A549 (cell line): ENCODE measurements at regions not wholly inside any gene's neighbourhood (a gene's known extent, or its start where the extent isn't known, plus 50 kb on each side); places are given as distances from the start of the nearest gene placed in this dataset.

ENCODE experiments used
- ATAC-seq, 2 experiments: fragments of 200-7000 bp in 1 of 2; fragments of >200 bp in 1 of 2; cut with Nextera tagmentation in 1 of 2; cut with Tn5 transposase in 1 of 2; 3 replicates each; pipeline versions ENCODE4 v1.8.0 to v1.9.1; 2018 to 2020; ENCODE audit warnings: mild to moderate bottlenecking in 1 of 2, moderate library complexity in 1 of 2
- CTCF ChIA-PET: fragments of 300-600 bp; sonication (Branson Sonifier 250); formaldehyde crosslinking; extraction: SDS; loops from one replicate; lab custom pipeline; 2021; ENCODE audit warnings: antibody characterized with exemption, inconsistent platforms; lab: Yijun Ruan, JAX
- POLR2A ChIA-PET: fragments of 350-600 bp; formaldehyde crosslinking; extraction: SDS; loops from one replicate; lab custom pipeline; 2021; ENCODE audit warnings: antibody characterized with exemption, inconsistent platforms; lab: Yijun Ruan, JAX
- DNase-seq, 2 experiments: peaks; one replicate each; pipeline versions ENCODE4 v3.0.0 to v3.0.0-alpha.2; 2011 to 2016; ENCODE audit warnings: low read depth in 1 of 2, low spot score in 1 of 2
- FAIRE-seq: peaks from 2 replicates; lab custom pipeline; 2011; peaks lifted over from hg19 to GRCh38; lab: Jason Lieb, UNC
- H3K27ac ChIP-seq, 2 experiments: fragments of >200 bp; sonication (Bioruptor Twin); formaldehyde crosslinking; 3 replicates each; pipeline ENCODE4 v1.5.1; 2016 to 2017
- H3K4me1 ChIP-seq: fragments of >200 bp; sonication (Bioruptor Twin); formaldehyde crosslinking; 3 replicates; pipeline ENCODE4 v1.6.1; 2016
- H3K4me2 ChIP-seq: fragments of >200 bp; sonication (Bioruptor Twin); formaldehyde crosslinking; 3 replicates; pipeline ENCODE4 v1.6.1; 2016
- H3K4me3 ChIP-seq: fragments of >200 bp; sonication (Bioruptor Twin); formaldehyde crosslinking; 3 replicates; pipeline ENCODE4 v1.5.1; 2016
- H3K9me3 ChIP-seq: fragments of >200 bp; sonication (Bioruptor Twin); formaldehyde crosslinking; 3 replicates; pipeline ENCODE4 v1.6.1; 2016
- BCL3 ChIP-seq: fragments of >200 bp; sonication (Bioruptor Twin); formaldehyde crosslinking; IDR thresholded peaks from 3 replicates; pipeline ENCODE4 v1.6.1; 2016
- BHLHE40 ChIP-seq: IDR thresholded peaks from 2 replicates; pipeline ENCODE4 v1.6.1; 2012; ENCODE audit warnings: low read depth, low read length, inconsistent platforms
- CBX8 ChIP-seq: fragments of 200-600 bp; sonication (generic); IDR thresholded peaks from 2 replicates; pipeline ENCODE4 v1.6.1; 2016
- ELK1 ChIP-seq: fragments of 150-350 bp; IDR thresholded peaks from 2 replicates; pipeline ENCODE4 v1.6.1; 2014; ENCODE audit warnings: low read depth, mild to moderate bottlenecking, low read length
- FOSB ChIP-seq: fragments of 250-450 bp; sonication (Bioruptor Pico); IDR thresholded peaks from 2 replicates; pipeline ENCODE4 v1.5.0; 2020; ENCODE audit warnings: mild to moderate bottlenecking, moderate library complexity
- FOSL2 ChIP-seq, 2 experiments: fragments of 450-650 bp in 1 of 2; fragments of >200 bp in 1 of 2; sonication (Bioruptor Twin) in 1 of 2; formaldehyde crosslinking; IDR thresholded peaks; 2 replicates each; pipeline versions ENCODE4 v1.5.0 to v1.6.1; 2016 to 2020; ENCODE audit warnings: mild to moderate bottlenecking in 1 of 2, moderate library complexity in 1 of 2
- FOXS1 ChIP-seq: fragments of 250-450 bp; sonication (Bioruptor Pico); IDR thresholded peaks from 2 replicates; pipeline ENCODE4 v1.5.0; 2020; ENCODE audit warnings: mild to moderate bottlenecking, moderate library complexity
- HOXB5 ChIP-seq: fragments of 250-450 bp; sonication (Bioruptor Pico); IDR thresholded peaks from 2 replicates; pipeline ENCODE4 v1.5.0; 2020; ENCODE audit warnings: mild to moderate bottlenecking, moderate library complexity
- JUN ChIP-seq, 2 experiments: fragments of >200 bp; sonication (Bioruptor Twin); formaldehyde crosslinking; IDR thresholded peaks; 2 replicates in 1 of 2; 3 replicates in 1 of 2; pipeline ENCODE4 v1.6.1; 2016 to 2017
- KDM1A ChIP-seq: fragments of 200-600 bp; sonication (generic); IDR thresholded peaks from 2 replicates; pipeline ENCODE4 v1.6.1; 2016; ENCODE audit warnings: low read depth, mild to moderate bottlenecking
- KDM5A ChIP-seq: fragments of 200-600 bp; sonication (generic); IDR thresholded peaks from 2 replicates; pipeline ENCODE4 v1.6.1; 2016; ENCODE audit warnings: antibody characterized with exemption, mild to moderate bottlenecking
- MAFK ChIP-seq: fragments of 450-650 bp; IDR thresholded peaks from 2 replicates; pipeline ENCODE4 v1.6.1; 2014; ENCODE audit not compliant: partially characterized antibody
- MYC ChIP-seq: IDR thresholded peaks from 2 replicates; pipeline ENCODE4 v1.6.1; 2012; ENCODE audit warnings: mild to moderate bottlenecking, inconsistent platforms, low read length, improper control_type of control experiment, borderline replicate concordance
- NR3C1 ChIP-seq: fragments of >200 bp; sonication (Bioruptor Twin); formaldehyde crosslinking; IDR thresholded peaks from 3 replicates; pipeline ENCODE4 v1.6.1; 2017
- PHF8 ChIP-seq: fragments of 200-600 bp; sonication (generic); IDR thresholded peaks from 2 replicates; pipeline ENCODE4 v1.6.1; 2016; ENCODE audit warnings: low read depth, mild to moderate bottlenecking, antibody characterized with exemption, moderate library complexity, borderline replicate concordance
- POLR2A ChIP-seq: IDR thresholded peaks from 2 replicates; pipeline ENCODE4 v1.6.1; 2012; ENCODE audit warnings: mild to moderate bottlenecking, low read length
- POLR2AphosphoS2 ChIP-seq: conservative IDR thresholded peaks from 2 replicates; pipeline ENCODE4 v1.6.1; 2012; ENCODE audit warnings: low read length, improper control_type of control experiment, inconsistent platforms
- RAD21 ChIP-seq, 2 experiments: fragments of >200 bp in 1 of 2; sonication (Bioruptor Twin) in 1 of 2; formaldehyde crosslinking in 1 of 2; IDR thresholded peaks in 1 of 2; conservative IDR thresholded peaks in 1 of 2; 2 replicates in 1 of 2; 3 replicates in 1 of 2; pipeline ENCODE4 v1.6.1; 2012 to 2018; ENCODE audit warnings: inconsistent platforms in 1 of 2
- RARB ChIP-seq: fragments of 250-450 bp; sonication (Bioruptor Pico); IDR thresholded peaks from 2 replicates; pipeline ENCODE4 v1.8.0; 2021; ENCODE audit warnings: mild to moderate bottlenecking, moderate library complexity
- RFX5 ChIP-seq: fragments of 450-650 bp; IDR thresholded peaks from 2 replicates; pipeline ENCODE4 v1.7.1; 2014; ENCODE audit warnings: antibody characterized with exemption, mild to moderate bottlenecking, moderate library complexity
- RNF2 ChIP-seq: fragments of 200-600 bp; sonication (generic); IDR thresholded peaks from 2 replicates; pipeline ENCODE4 v1.6.1; 2016; ENCODE audit warnings: low read depth, mild to moderate bottlenecking, antibody characterized with exemption, moderate library complexity, borderline replicate concordance
- USF2 ChIP-seq: fragments of 450-650 bp; IDR thresholded peaks from 2 replicates; pipeline ENCODE4 v1.6.1; 2014; ENCODE audit warnings: antibody characterized with exemption
- ZC3H11A ChIP-seq: fragments of 450-650 bp; IDR thresholded peaks from 2 replicates; pipeline ENCODE4 v1.6.1; 2014; ENCODE audit warnings: antibody characterized with exemption, mild to moderate bottlenecking
- WGBS: methylation state at CpG from one replicate; pipeline ENCODE4 v1.1.6; 2017; ENCODE audit errors: missing lambda C conversion rate; 5-methylcytosine and 5-hydroxymethylcytosine counted together
- TF ChIP-seq, protein P1 (sequence below): fragments of >200 bp; sonication (Bioruptor Twin); formaldehyde crosslinking; IDR thresholded peaks from 3 replicates; pipeline ENCODE4 v1.5.1; 2016
- TF ChIP-seq, protein P2 (sequence below): IDR thresholded peaks from 2 replicates; pipeline ENCODE4 v1.6.1; 2012

GRCh38 chr3:8237893-8238292 is 263.7 kb upstream of the LMCD1 start (continued):
- TF ChIP-seq ELK1 (no peak), PHF8 (no peak), FOXS1 (no peak), MYC (no peak), KDM1A (no peak), HOXB5 (CRISPR knock-in tag) (no peak), POLR2A (no peak), KDM5A (no peak), USF2 (no peak), POLR2AphosphoS2 (no peak), RARB (no peak)

DNA sequence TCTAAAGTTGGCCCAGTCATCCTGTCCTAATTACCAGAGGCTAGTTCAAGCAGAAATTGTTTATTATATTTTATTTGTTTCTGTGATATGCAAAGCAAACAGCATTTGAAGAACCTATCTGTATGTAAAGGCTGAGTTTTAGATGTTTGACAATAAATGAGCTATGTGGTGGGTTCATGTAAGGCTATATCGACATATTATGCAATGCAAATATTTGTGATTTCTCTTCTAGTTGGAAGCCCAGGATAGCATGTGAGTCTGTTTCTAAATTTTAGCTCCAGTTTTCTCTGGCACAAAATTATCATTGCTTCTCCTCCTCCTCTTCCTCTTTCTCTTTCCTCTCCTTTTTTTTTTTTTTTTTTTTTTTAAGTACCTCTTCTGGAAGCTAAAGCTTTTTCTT is 263.2 kb upstream of the LMCD1 start:
- H3K4me1 ChIP-seq, result no peaks in the 10 kb centered on the region

DNA sequence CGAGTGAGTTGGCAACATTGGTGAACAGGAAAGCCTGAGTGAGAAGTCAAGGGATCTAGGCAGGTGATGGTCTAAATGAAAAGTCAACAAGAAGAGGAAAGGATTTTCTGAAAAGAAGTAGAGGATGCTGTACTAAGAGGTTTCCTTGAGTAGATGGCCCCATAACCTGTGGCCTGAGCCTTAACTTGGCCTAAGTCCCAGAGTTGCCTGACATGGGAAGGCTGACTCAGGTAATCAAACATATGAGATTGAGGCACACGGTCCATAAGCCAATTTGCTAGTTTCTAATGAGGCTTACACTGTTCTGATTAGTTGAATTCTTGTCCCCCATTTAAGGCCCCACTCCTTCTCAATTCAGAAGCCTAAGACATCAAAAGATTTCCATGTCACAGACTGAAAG is 262.5 kb upstream of the LMCD1 start:
- Histone ChIP-seq H3K4me2 (no peak overlapping the region), H3K4me1 (no peaks in the 10 kb centered on the region), H3K27ac (no peak overlapping the region), H3K9me3 (no peaks in the 10 kb centered on the region), H3K4me3 (no peak overlapping the region)
- ChIA-PET POLR2A (no interaction called here), CTCF (interaction anchor here (0.7 to 1.6 kb wide), 8 partner anchors 10 to 42 kb away, joined by 3 to 9 read pairs (median 4); no protein-coding TSS in a partner anchor)
- no peak for ATAC-seq
- no peak for DNase-seq
- WGBS, result 49% methylated on average over 2 of the region's 2 CpGs
- no peak for TF ChIP-seq FOSL2 (IDR thresholded peaks at IDR 0.05)
- no peak for TF ChIP-seq FOSL2 (CRISPR knock-in tag; IDR thresholded peaks at IDR 0.05)
- TF ChIP-seq BCL3, result no peak
- TF ChIP-seq KDM5A, result no peak
- TF ChIP-seq FOSB (CRISPR knock-in tag), result no peak
- TF ChIP-seq MYC, result no peak
- no peak for TF ChIP-seq RNF2
- TF ChIP-seq CBX8, result no peak
- no peak for TF ChIP-seq ZC3H11A
- no peak for TF ChIP-seq JUN (IDR thresholded peaks at IDR 0.05)
- TF ChIP-seq KDM1A, result no peak
- no peak for TF ChIP-seq NR3C1
- no peak for TF ChIP-seq RFX5
- TF ChIP-seq POLR2A, result no peak
- TF ChIP-seq BHLHE40, result no peak
- no peak for TF ChIP-seq MAFK
- TF ChIP-seq RAD21 (conservative IDR thresholded peaks at IDR 0.05 in 1 of 2, IDR thresholded peaks at IDR 0.05 in 1 of 2), result no peak
- TF ChIP-seq, all 56 proteins: peak for 0
- no peak for FAIRE-seq

More for the DNA sequence above, 263.2 kb upstream of the LMCD1 start:
- H3K4me3 ChIP-seq, result no peak overlapping the region
- FAIRE-seq (no peak), ATAC-seq (no peak), DNase-seq (no peak)
- ChIA-PET CTCF (interaction anchor here (0.7 to 1.4 kb wide), 4 partner anchors 19 to 86 kb away, joined by 3 to 4 read pairs (median 3); no protein-coding TSS in a partner anchor), POLR2A (no interaction called here)
- 23% methylated on average over 1 of the region's 1 CpG for WGBS
- TF ChIP-seq ZC3H11A, result no peak
- TF ChIP-seq, protein P1, sequence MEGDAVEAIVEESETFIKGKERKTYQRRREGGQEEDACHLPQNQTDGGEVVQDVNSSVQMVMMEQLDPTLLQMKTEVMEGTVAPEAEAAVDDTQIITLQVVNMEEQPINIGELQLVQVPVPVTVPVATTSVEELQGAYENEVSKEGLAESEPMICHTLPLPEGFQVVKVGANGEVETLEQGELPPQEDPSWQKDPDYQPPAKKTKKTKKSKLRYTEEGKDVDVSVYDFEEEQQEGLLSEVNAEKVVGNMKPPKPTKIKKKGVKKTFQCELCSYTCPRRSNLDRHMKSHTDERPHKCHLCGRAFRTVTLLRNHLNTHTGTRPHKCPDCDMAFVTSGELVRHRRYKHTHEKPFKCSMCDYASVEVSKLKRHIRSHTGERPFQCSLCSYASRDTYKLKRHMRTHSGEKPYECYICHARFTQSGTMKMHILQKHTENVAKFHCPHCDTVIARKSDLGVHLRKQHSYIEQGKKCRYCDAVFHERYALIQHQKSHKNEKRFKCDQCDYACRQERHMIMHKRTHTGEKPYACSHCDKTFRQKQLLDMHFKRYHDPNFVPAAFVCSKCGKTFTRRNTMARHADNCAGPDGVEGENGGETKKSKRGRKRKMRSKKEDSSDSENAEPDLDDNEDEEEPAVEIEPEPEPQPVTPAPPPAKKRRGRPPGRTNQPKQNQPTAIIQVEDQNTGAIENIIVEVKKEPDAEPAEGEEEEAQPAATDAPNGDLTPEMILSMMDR, result no peak
- no peak for TF ChIP-seq FOXS1
- TF ChIP-seq, protein P2, sequence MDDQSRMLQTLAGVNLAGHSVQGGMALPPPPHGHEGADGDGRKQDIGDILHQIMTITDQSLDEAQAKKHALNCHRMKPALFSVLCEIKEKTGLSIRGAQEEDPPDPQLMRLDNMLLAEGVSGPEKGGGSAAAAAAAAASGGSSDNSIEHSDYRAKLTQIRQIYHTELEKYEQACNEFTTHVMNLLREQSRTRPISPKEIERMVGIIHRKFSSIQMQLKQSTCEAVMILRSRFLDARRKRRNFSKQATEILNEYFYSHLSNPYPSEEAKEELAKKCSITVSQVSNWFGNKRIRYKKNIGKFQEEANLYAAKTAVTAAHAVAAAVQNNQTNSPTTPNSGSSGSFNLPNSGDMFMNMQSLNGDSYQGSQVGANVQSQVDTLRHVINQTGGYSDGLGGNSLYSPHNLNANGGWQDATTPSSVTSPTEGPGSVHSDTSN, result no peak
- no peak overlapping the region for H3K4me2 ChIP-seq
- H3K27ac ChIP-seq, result no peak overlapping the region
- H3K9me3 ChIP-seq, result no peaks in the 10 kb centered on the region
